ENCODE measurements at regions not wholly inside any gene's neighbourhood (a gene's known extent, or its start where the extent isn't known, plus 50 kb on each side); places are given as distances from the start of the nearest gene placed in this dataset.

GRCh38 chr10:45061982-45062381, 61.3 kb downstream of the ZNF22 start:
- H3K9me1 ChIP-seq (replicated peaks; ENCODE audit: control insufficient read depth, extremely low read depth, insufficient read depth, low read length), result no peaks in the 10 kb centered on the region
- H3K27me3 ChIP-seq (ENCODE audit: control insufficient read depth in 2 of 2, insufficient read depth in 2 of 2, low read length in 2 of 2), result no peaks in the 10 kb centered on the region
- no peak for TF ChIP-seq MYC (IDR thresholded peaks at IDR 0.05; ENCODE audit: low read depth, low read length)
- TF ChIP-seq, protein P1, sequence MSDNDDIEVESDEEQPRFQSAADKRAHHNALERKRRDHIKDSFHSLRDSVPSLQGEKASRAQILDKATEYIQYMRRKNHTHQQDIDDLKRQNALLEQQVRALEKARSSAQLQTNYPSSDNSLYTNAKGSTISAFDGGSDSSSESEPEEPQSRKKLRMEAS (IDR thresholded peaks at IDR 0.05; ENCODE audit: insufficient read depth, insufficient read length), result no peak
- TF ChIP-seq POLR2A (IDR thresholded peaks at IDR 0.05; ENCODE audit: low read depth, low read length), result no peak
- no peak for TF ChIP-seq CTCF (IDR thresholded peaks at IDR 0.05; ENCODE audit: extremely low read depth in 1 of 2, insufficient read depth in 1 of 2, low read depth in 1 of 2, low read length in 2 of 2)
- no peak for TF ChIP-seq GATA2 (IDR thresholded peaks at IDR 0.05; ENCODE audit: insufficient read depth, insufficient read length, low read depth, low read length)
- TF ChIP-seq FOS (IDR thresholded peaks at IDR 0.05; ENCODE audit: borderline replicate concordance, insufficient read depth, low read length), result no peak
- no peak for TF ChIP-seq JUN (IDR thresholded peaks at IDR 0.05; ENCODE audit: borderline replicate concordance, insufficient read depth, insufficient read length, low read depth)
- TF ChIP-seq POLR2AphosphoS5 (IDR thresholded peaks at IDR 0.05; ENCODE audit: insufficient read depth, low read depth, low read length), result no peak
- TF ChIP-seq EZH2 (IDR thresholded peaks at IDR 0.05; ENCODE audit: borderline replicate concordance, low read depth, low read length, severe bottlenecking), result no peak
- H3K9me3 ChIP-seq (replicated peaks; ENCODE audit: control insufficient read depth, insufficient read depth, low read length), result no peaks in the 10 kb centered on the region
- no peak overlapping the region for H3K4me2 ChIP-seq (ENCODE audit: insufficient read depth, low read length)
- intact Hi-C loops (cut with micrococcal nuclease) (no loop called here), dilution Hi-C loops (cut with MboI; ENCODE audit: extremely low pct_ligation_motif_present, low sequenced_read_pairs) (no loop called here)
- DNase-seq (ENCODE audit: low read depth, low spot score) (no peak), FAIRE-seq (no peak)
- CTCF ChIA-PET, result interaction anchor here (1.3 to 1.5 kb wide), 4 partner anchors 10 to 20 kb away, joined by 3 to 4 read pairs (median 3); no protein-coding TSS in a partner anchor
- no peak overlapping the region for H3K4me3 ChIP-seq (replicated peaks in 1 of 3; ENCODE audit: insufficient read depth in 1 of 3, low read depth in 1 of 3, low read length in 3 of 3)
- peaks cover 13% of the 10 kb centered on the region for H3K4me1 ChIP-seq (ENCODE audit: control insufficient read depth, extremely low read depth, insufficient read depth, low read length)
- no peak overlapping the region for H3K27ac ChIP-seq (ENCODE audit: insufficient read depth, low read depth, low read length)
- POLR2A ChIA-PET, result no interaction called here
- H3K79me2 ChIP-seq (ENCODE audit: control insufficient read depth, insufficient read depth, low read length), result no peaks in the 10 kb centered on the region
- no peaks in the 10 kb centered on the region for H3K36me3 ChIP-seq (ENCODE audit: control insufficient read depth in 2 of 2, extremely low read depth in 1 of 2, insufficient read depth in 2 of 2, low read length in 2 of 2)
- H2AFZ ChIP-seq (ENCODE audit: low read depth, low read length), result no peak overlapping the region
- H3K9ac ChIP-seq (replicated peaks; ENCODE audit: extremely low read depth, insufficient read depth, low read length), result no peak overlapping the region
- H4K20me1 ChIP-seq (replicated peaks; ENCODE audit: control insufficient read depth, extremely low read depth, insufficient read depth, low read length), result no peaks in the 10 kb centered on the region
- BruUV-seq (replicated peaks), result no TSS peak
